ENCODE measurements at regions not wholly inside any gene's neighbourhood (a gene's known extent, or its start where the extent isn't known, plus 50 kb on each side); places are given as distances from the start of the nearest gene placed in this dataset.

DNA sequence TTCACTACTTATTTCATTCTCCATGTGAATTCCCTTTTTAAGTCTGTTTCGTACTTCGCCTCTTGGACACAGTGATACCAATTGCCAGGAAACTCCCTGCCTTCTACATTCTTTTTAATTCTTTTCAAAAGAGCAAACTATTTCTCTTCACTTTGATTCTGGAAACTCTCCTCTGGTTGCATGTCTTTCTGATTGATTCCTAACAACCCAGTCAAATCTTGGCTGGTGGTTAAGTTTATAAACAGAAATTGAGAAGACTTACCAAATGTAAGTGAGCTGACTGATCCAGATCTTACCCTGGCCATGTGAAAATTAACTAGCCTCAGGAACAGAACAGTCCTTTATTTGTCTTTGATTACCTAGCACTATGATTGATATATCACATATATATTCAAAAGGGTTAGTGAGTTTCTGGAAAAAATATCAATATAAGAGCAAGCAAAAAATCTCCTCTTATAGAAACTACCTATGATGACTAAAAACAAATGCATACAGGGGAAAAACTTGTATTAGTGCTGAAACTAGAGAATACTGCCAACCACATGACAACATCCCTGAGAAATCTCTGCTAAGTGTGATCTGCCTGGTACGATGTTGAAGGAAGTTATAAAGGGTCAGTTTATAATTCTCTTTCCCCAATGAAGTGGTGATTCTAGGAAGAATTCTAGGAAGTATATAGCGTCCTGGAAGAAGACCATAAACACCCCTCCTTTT is 152.6 kb upstream of the HTR2A start:
- Histone ChIP-seq H3K36me3 (no peaks in the 10 kb centered on the region), H3K4me3 (no peak overlapping the region), H3K27me3 (no peaks in the 10 kb centered on the region), H3K9me3 (no peaks in the 10 kb centered on the region), H3K4me1 (no peaks in the 10 kb centered on the region), H3K27ac (no peak overlapping the region)
- WGBS, 2 donors, result 61 to 64% methylated on average over 4 of the region's 4 CpGs
- intact Hi-C loops (cut with DNase I), result no loop called here
- TF ChIP-seq POLR2A (IDR thresholded peaks at IDR 0.05), result no peak
- TF ChIP-seq, protein P1, sequence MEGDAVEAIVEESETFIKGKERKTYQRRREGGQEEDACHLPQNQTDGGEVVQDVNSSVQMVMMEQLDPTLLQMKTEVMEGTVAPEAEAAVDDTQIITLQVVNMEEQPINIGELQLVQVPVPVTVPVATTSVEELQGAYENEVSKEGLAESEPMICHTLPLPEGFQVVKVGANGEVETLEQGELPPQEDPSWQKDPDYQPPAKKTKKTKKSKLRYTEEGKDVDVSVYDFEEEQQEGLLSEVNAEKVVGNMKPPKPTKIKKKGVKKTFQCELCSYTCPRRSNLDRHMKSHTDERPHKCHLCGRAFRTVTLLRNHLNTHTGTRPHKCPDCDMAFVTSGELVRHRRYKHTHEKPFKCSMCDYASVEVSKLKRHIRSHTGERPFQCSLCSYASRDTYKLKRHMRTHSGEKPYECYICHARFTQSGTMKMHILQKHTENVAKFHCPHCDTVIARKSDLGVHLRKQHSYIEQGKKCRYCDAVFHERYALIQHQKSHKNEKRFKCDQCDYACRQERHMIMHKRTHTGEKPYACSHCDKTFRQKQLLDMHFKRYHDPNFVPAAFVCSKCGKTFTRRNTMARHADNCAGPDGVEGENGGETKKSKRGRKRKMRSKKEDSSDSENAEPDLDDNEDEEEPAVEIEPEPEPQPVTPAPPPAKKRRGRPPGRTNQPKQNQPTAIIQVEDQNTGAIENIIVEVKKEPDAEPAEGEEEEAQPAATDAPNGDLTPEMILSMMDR (IDR thresholded peaks at IDR 0.05), result no peak
- TF ChIP-seq EP300 (IDR thresholded peaks at IDR 0.05), result no peak
- no peak for TF ChIP-seq POLR2AphosphoS5 (IDR thresholded peaks at IDR 0.05)
- DNase-seq, result no peak

DNA sequence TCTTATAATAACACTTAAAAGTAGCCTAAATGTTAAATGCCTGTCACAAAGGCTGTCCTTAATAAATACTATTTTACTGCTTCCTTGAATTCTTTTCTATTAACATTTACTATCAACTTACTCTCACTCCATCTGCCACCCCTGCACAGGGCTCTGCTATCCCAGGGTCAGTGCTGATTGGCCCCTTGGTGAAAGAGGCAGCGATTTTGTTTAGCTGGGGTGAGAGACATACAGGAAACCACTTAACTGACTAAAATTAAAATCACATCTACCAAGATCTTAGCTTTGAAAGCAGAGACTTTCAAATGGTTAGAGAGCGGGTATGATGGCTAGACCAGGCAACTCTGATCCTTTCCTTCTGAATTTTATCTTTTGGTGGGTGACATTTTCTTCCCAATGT is 149.9 kb upstream of the HTR2A start:
- Histone ChIP-seq H3K9me3 (no peaks in the 10 kb centered on the region), H3K4me3 (no peak overlapping the region), H3K27me3 (no peaks in the 10 kb centered on the region), H3K36me3 (no peaks in the 10 kb centered on the region), H3K4me1 (no peaks in the 10 kb centered on the region), H3K27ac (no peak overlapping the region)
- no peak for DNase-seq
- TF ChIP-seq, protein P1 (IDR thresholded peaks at IDR 0.05), result no peak
- TF ChIP-seq POLR2AphosphoS5 (IDR thresholded peaks at IDR 0.05) (no peak), EP300 (IDR thresholded peaks at IDR 0.05) (no peak), POLR2A (IDR thresholded peaks at IDR 0.05) (no peak)
- intact Hi-C loops (cut with DNase I), result no loop called here
- WGBS, 2 donors, result 62 to 63% methylated on average over 2 of the region's 2 CpGs

DNA sequence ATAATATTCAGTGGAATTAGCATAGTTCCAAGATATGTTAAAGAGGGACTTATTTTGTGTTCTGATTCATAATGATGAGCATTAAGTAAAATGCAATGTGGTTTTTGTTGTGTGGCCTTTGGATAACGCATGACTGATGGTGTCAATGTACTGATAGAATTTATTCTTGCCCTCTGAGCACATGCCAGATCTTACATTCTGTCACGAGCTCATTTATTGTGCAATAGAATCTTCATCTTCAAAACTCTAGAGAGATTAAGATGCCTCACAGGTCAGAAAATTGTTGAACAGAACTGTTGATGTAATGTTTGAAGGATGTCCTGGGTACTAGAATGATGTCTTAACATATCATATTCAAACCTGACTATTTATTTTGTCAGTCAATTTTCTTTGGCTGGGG is 148.0 kb upstream of the HTR2A start:
- TF ChIP-seq POLR2AphosphoS5 (IDR thresholded peaks at IDR 0.05) (no peak), POLR2A (IDR thresholded peaks at IDR 0.05) (no peak), EP300 (IDR thresholded peaks at IDR 0.05) (no peak)
- TF ChIP-seq, protein P1 (IDR thresholded peaks at IDR 0.05), result no peak
- 79 to 85% methylated on average over 2 of the region's 2 CpGs for WGBS, 2 donors
- Histone ChIP-seq H3K36me3 (no peaks in the 10 kb centered on the region), H3K4me3 (no peak overlapping the region), H3K4me1 (no peaks in the 10 kb centered on the region), H3K27ac (no peak overlapping the region), H3K9me3 (no peaks in the 10 kb centered on the region), H3K27me3 (no peaks in the 10 kb centered on the region)
- no peak for DNase-seq
- intact Hi-C loops (cut with DNase I), result no loop called here

DNA sequence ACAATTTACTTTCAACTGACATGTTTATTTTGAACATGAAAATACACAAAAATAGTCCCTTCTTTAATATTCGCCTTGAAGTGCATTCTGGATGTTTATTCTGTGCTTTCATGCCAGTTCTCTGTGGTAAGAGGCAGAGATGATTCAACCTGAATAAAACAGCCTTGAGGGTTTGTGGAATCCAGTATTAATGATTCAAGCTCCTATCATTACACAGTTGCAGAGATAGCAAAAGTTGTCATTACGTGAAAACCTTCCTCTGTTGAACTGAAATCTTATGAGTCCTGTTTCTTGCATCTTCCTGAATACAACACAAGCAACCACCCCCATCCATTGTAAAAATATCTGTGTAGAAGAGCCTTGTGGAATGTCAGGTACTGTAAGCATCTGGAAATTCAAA is 142.3 kb upstream of the HTR2A start:
- no peaks in the 10 kb centered on the region for H3K27me3 ChIP-seq
- H3K36me3 ChIP-seq, result no peaks in the 10 kb centered on the region
- no peak overlapping the region for H3K27ac ChIP-seq
- intact Hi-C loops (cut with DNase I), result no loop called here
- WGBS, 2 donors, result 81 to 89% methylated on average over 2 of the region's 2 CpGs
- DNase-seq, result no peak
- H3K4me1 ChIP-seq, result no peaks in the 10 kb centered on the region
- TF ChIP-seq, protein P1 (IDR thresholded peaks at IDR 0.05), result no peak
- TF ChIP-seq POLR2A (IDR thresholded peaks at IDR 0.05), result no peak
- no peak for TF ChIP-seq POLR2AphosphoS5 (IDR thresholded peaks at IDR 0.05)
- no peak for TF ChIP-seq EP300 (IDR thresholded peaks at IDR 0.05)
- no peaks in the 10 kb centered on the region for H3K9me3 ChIP-seq
- no peak overlapping the region for H3K4me3 ChIP-seq

DNA sequence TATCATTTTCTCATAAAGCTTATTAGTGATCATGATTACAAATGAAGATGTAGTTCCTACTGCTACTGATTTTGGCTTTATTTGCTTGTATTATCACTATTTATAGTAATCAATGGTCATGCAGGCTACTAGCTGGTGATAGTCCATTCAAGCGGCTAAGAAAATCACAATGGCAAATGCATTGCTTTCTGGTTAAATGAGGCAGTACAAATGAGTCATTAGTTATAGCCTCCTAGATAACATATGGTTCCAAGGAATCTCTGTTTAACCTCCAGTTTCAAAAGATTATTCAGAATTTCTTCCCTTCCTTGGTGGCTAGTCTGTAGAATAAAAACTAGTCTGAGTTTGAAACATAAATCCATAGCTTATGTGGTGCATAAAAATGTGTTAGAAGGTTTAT is 141.3 kb upstream of the HTR2A start:
- WGBS, 2 donors, result 93 to 97% methylated on average over 1 of the region's 1 CpG
- Histone ChIP-seq H3K4me1 (no peaks in the 10 kb centered on the region), H3K4me3 (no peak overlapping the region), H3K27me3 (no peaks in the 10 kb centered on the region), H3K36me3 (no peaks in the 10 kb centered on the region), H3K9me3 (no peaks in the 10 kb centered on the region), H3K27ac (no peak overlapping the region)
- intact Hi-C loops (cut with DNase I), result no loop called here
- no peak for TF ChIP-seq POLR2A (IDR thresholded peaks at IDR 0.05)
- TF ChIP-seq, protein P1 (IDR thresholded peaks at IDR 0.05), result no peak
- TF ChIP-seq POLR2AphosphoS5 (IDR thresholded peaks at IDR 0.05), result no peak
- no peak for TF ChIP-seq EP300 (IDR thresholded peaks at IDR 0.05)
- DNase-seq, result no peak

All from sigmoid colon (tissue), 6 donors.